ENCODE measurements at regions not wholly inside any gene's neighbourhood (a gene's known extent, or its start where the extent isn't known, plus 50 kb on each side); places are given as distances from the start of the nearest gene placed in this dataset.
A peak's percentile ranks its signal among the peaks of the same experiment; 100 is the strongest.

DNA sequence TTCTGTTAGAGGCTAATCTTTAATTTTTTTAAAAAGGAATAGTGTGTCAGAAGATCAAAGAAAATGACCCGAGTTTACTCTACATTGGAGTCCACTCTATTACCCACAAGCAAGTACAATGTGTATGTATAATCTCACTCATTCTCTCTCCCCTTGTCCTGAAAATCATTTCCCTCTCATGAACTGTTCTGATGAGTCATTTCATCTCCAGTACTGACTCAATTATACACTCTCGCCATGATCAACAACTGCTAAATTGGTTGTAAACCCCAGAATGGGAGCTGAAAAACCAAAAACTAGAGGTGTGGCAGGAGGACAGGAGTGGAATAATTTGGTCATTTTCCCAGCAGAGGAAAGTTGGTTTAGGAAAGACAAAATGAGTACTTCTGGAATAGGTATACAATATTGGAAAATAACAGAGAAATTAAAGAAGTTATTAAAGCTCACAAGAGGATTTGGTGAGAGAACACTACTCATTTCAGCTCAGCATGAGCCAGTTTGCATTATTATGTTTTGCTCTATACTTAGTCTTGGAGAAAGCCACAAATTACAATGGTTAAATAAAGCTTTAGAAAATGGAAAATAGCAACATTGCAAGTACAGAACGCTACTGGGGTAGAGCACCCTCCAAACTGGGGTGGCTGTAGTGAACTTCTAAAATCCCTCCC is 144.3 kb upstream of the PFN2 start:
- no peak overlapping the region for H3K14ac ChIP-seq (replicated peaks; ENCODE audit: low read depth, low read length)
- no peak overlapping the region for H3K27ac ChIP-seq (ENCODE audit: insufficient read depth, low read length)
- no peak overlapping the region for H3K56ac ChIP-seq (ENCODE audit: extremely low read depth, insufficient read depth, low read length)
- no peak overlapping the region for H2AFZ ChIP-seq (replicated peaks; ENCODE audit: low read length, poor library complexity)
- peaks cover 3% of the 10 kb centered on the region; the same call in 1 of the 2 replicates for H3K9me1 ChIP-seq (ENCODE audit: insufficient read depth, low read length)
- H4K20me1 ChIP-seq (ENCODE audit: insufficient read depth, low read length) = no peaks in the 10 kb centered on the region
- no peak overlapping the region for H4K8ac ChIP-seq (ENCODE audit: low read depth in 2 of 2, low read length in 2 of 2)
- H2BK5ac ChIP-seq (ENCODE audit: low read depth, low read length, poor library complexity, severe bottlenecking) = no peak overlapping the region
- TF ChIP-seq FOS (IDR thresholded peaks at IDR 0.05; ENCODE audit: low read depth, low read length) (peak; percentile 64; the same call in 1 of the 2 replicates), RAD21 (IDR thresholded peaks at IDR 0.05; ENCODE audit: low read length) (no peak), NFE2L2 (IDR thresholded peaks at IDR 0.05; ENCODE audit: low read depth, low read length) (0 out of 2 replicates have a peak, but pooled peaks have one; percentile 10)
- H2BK120ac ChIP-seq (ENCODE audit: low read depth, low read length) = no peak overlapping the region
- no peaks in the 10 kb centered on the region for H3K9me3 ChIP-seq (ENCODE audit: control insufficient read depth, insufficient read depth, low read length)
- H2BK15ac ChIP-seq (ENCODE audit: low read depth, low read length) = no peak overlapping the region
- H3K4me2 ChIP-seq (ENCODE audit: low read depth, low read length) = no peak overlapping the region
- no peak overlapping the region for H4K91ac ChIP-seq (ENCODE audit: insufficient read depth, low read depth, low read length)
- in situ Hi-C loops (cut with MboI; ENCODE audit: low sequenced_read_pairs) (no loop called here), intact Hi-C loops (cut with micrococcal nuclease) (no loop called here), dilution Hi-C loops (cut with HindIII; ENCODE audit: low sequenced_read_pairs, unreplicated experiment) (no loop called here)
- no peak overlapping the region for H3K23ac ChIP-seq (ENCODE audit: low read depth, low read length)
- no peak overlapping the region for H4K5ac ChIP-seq (ENCODE audit: low read depth, low read length)
- CTCF ChIA-PET = interaction anchor here (1.3 kb wide), 1 partner anchor 33 kb away, joined by 4 read pairs; no protein-coding TSS in a partner anchor
- H3K79me1 ChIP-seq (ENCODE audit: low read depth in 1 of 2, low read length in 2 of 2) = no peaks in the 10 kb centered on the region
- H2AK9ac ChIP-seq (replicated peaks; ENCODE audit: low read depth, low read length, poor library complexity) = no peak overlapping the region
- H3K4ac ChIP-seq (ENCODE audit: low read depth, low read length) = no peak overlapping the region
- peaks cover 4% of the 10 kb centered on the region; the same call in 1 of the 2 replicates for H3K4me1 ChIP-seq (ENCODE audit: control insufficient read depth, insufficient read depth, low read length)
- no peaks in the 10 kb centered on the region for H3K36me3 ChIP-seq (ENCODE audit: control insufficient read depth, insufficient read depth, low read length)
- H2AK5ac ChIP-seq (ENCODE audit: low read depth, low read length) = no peak overlapping the region
- no peak overlapping the region for H3K4me3 ChIP-seq (ENCODE audit: insufficient read depth, low read depth, low read length)
- ATAC-seq (ENCODE audit: low read depth) = peak; percentile 89
- no TSS peak for BruUV-seq (replicated peaks)
- H3K27me3 ChIP-seq (ENCODE audit: control insufficient read depth, insufficient read depth, low read length) = no peaks in the 10 kb centered on the region
- 0 out of 2 replicates have a peak overlapping the region, but pooled peaks have one; percentile 7 for H2BK20ac ChIP-seq (ENCODE audit: low read depth, low read length)
- H3K9ac ChIP-seq (ENCODE audit: low read depth, low read length) = no peak overlapping the region
- DNase-seq = peak; percentile 79
- POLR2A ChIA-PET (ENCODE audit: unreplicated experiment) = no interaction called here
- no CpG with 5 or more reads among the region's 3 CpGs for WGBS, 2 experiments (ENCODE audit: extremely low coverage in 2 of 2, insufficient read length in 1 of 2)
- H3K18ac ChIP-seq (ENCODE audit: low read depth, low read length) = no peak overlapping the region

Data from IMR-90 (cell line).